Naive B cell (primary cell): ENCODE measurements at regions not wholly inside any gene's neighbourhood (a gene's known extent, or its start where the extent isn't known, plus 50 kb on each side); places are given as distances from the start of the nearest gene placed in this dataset.
"Not testable (repeated sequence)": the region's sequence is repeated elsewhere in the genome, so short reads cannot be mapped to it uniquely, and the experiment has no call there.

Experiments used
- ATAC-seq, 2 donors: fragments of 150-1000 bp; cut with Tn5 transposase; 2 replicates each; pipeline ENCODE4 v1.10.0; 2021; ENCODE audit warnings: low read depth in 2 of 2, mild to moderate bottlenecking in 2 of 2, moderate library complexity in 2 of 2
- DNase-seq: peaks from one replicate; pipeline ENCODE4 v3.0.0; 2022
- H3K27ac Mint-ChIP-seq, 6 donors: one replicate each; pipeline ENCODE4 v1.8.0; 2020 to 2022; ENCODE audit warnings: mild to moderate bottlenecking in 6 of 6, mixed read lengths in 6 of 6, moderate library complexity in 5 of 6, inconsistent platforms in 2 of 6
- H3K27me3 Mint-ChIP-seq, 3 donors: one replicate each; pipeline ENCODE4 v1.8.0; 2021 to 2022; ENCODE audit warnings: mixed read lengths in 3 of 3, mild to moderate bottlenecking in 1 of 3
- H3K36me3 Mint-ChIP-seq, 2 donors: one replicate each; pipeline ENCODE4 v1.8.0; 2020 to 2022; ENCODE audit warnings: mixed read lengths in 2 of 2, inconsistent platforms in 1 of 2, mild to moderate bottlenecking in 1 of 2
- H3K4me1 Mint-ChIP-seq, 3 donors: one replicate each; pipeline ENCODE4 v1.8.0; 2020 to 2022; ENCODE audit warnings: mixed read lengths in 3 of 3, inconsistent platforms in 1 of 3, mild to moderate bottlenecking in 1 of 3, moderate library complexity in 1 of 3
- H3K4me3 Mint-ChIP-seq, 8 donors: one replicate each; pipeline ENCODE4 v1.8.0; 2020 to 2022; ENCODE audit warnings: mild to moderate bottlenecking in 8 of 8, mixed read lengths in 8 of 8, moderate library complexity in 8 of 8, inconsistent platforms in 2 of 8
- H3K9me3 Mint-ChIP-seq, 7 donors: one replicate each; pipeline ENCODE4 v1.8.0; 2020 to 2022; ENCODE audit warnings: mixed read lengths in 7 of 7, mild to moderate bottlenecking in 5 of 7, inconsistent platforms in 2 of 7, moderate library complexity in 1 of 7

DNA sequence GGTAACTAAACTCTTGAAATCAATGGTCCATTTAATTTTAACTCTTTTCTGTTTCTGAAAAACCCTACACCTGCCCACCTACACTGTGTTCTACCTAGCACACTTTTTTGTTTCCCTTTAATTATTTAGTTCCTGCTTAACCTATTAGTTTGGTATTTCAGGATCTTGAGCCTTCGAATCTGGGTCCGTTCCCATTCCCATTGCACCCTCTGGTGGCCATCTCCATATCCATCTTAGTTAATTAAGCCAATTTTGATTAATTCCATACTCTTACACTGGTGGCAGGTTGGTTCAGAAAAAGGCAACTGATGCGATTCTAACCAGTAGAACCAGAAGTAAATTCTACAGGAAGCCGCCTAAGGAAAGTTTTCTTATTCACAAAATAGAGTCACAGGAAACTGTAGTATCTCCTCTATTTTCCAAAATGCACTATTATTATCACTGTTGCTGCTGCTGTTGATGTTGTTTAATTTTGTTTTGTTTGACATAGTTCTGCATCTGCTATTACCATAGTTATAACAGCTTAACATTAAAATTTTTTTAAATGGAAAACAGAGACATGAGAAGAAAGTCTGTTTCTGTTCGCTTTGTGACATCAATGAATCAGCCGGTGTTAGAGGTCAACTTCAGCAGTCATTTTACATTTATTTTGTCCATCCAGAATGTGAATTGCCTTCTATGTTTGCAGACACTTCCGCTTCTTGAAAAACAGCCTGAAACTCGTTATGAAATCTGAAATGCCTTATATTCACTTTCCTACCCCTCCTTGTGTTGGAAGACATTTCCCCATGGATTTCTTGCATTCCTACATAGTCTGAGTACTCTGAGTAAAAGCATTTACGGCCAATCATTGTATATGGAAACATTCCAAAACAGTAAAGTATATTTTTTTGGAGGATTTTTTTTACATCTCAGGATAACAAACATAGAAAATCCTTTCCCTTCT is 115.5 kb upstream of the NCAM2 start:
- H3K27ac Mint-ChIP-seq = no peak overlapping the region
- no peaks in the 10 kb centered on the region for H3K36me3 Mint-ChIP-seq
- DNase-seq (no peak), ATAC-seq (no peak)
- no peak overlapping the region for H3K4me3 Mint-ChIP-seq
- no peaks in the 10 kb centered on the region for H3K4me1 Mint-ChIP-seq
- H3K27me3 Mint-ChIP-seq = no peaks in the 10 kb centered on the region
- H3K9me3 Mint-ChIP-seq = peaks cover 0 to 3% (median 0%) of the 10 kb centered on the region in 7 donors

DNA sequence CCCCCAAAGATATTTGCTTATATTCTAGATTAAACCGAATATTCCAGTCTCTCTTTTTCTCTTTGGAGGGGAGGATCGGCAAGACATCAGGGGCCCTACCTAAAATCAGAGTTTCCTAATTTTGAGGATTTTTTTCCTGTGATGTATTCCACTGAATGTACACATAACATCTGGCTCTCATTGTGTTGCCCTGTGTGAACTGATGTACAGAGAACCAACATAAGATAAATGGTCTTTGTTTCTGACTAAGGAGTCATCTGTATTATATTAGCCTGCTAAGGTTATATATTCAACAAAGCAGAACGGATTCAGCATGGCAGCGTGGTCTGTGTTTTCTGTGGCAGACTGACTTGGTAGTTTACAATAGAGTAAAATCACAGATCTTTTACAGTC is 114.8 kb upstream of the NCAM2 start:
- ATAC-seq (no peak), DNase-seq (no peak)
- Mint-ChIP-seq H3K4me3 (no peak overlapping the region), H3K27me3 (no peaks in the 10 kb centered on the region), H3K27ac (no peak overlapping the region), H3K36me3 (no peaks in the 10 kb centered on the region), H3K9me3 (peaks cover 0 to 3% (median 0%) of the 10 kb centered on the region in 7 donors), H3K4me1 (no peaks in the 10 kb centered on the region)

DNA sequence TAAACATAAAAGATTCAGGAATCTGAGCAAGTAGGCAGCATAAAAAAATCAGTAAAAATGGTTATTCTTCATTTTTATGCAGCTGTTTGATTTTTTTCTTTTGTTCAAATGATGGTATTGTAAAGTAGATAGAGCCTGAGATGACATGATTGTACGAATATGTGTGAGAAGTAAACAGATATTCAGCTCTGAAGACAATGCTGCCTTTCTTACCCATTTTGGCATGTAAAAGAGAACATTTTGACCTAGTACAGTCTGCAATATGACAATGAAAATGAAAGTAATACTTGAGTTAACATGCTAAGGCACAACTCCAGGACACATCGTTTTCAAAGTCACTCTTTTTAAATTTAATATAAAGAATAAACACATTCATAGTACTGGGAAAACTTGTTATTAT is 95.7 kb upstream of the NCAM2 start:
- H3K27me3 Mint-ChIP-seq = no peaks in the 10 kb centered on the region
- no peaks in the 10 kb centered on the region for H3K4me1 Mint-ChIP-seq
- no peak for ATAC-seq
- H3K36me3 Mint-ChIP-seq = no peaks in the 10 kb centered on the region
- H3K9me3 Mint-ChIP-seq = peaks cover 0 to 3% (median 0%) of the 10 kb centered on the region in 7 donors
- H3K27ac Mint-ChIP-seq = no peak overlapping the region
- DNase-seq = no peak
- H3K4me3 Mint-ChIP-seq = no peak overlapping the region

DNA sequence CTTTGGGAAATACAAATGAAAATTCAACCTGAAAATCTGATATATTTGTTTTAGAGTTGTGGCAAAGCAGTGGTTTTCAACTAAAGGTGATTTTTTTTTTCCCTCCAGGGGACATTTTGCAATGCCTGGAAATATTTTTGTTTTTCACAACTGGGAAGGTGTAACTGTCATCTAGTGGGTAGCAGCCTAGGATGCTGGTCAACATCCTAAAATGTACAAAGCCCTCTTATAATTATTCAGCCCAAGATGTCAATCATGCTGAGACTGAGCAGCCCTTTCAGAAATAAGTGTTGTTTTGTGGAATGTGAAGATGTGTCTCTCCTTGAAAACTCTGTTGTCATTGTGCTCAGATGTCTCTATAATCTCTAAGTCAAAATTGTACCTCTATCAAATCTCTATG is 95.2 kb upstream of the NCAM2 start:
- H3K27me3 Mint-ChIP-seq = no peaks in the 10 kb centered on the region

DNA sequence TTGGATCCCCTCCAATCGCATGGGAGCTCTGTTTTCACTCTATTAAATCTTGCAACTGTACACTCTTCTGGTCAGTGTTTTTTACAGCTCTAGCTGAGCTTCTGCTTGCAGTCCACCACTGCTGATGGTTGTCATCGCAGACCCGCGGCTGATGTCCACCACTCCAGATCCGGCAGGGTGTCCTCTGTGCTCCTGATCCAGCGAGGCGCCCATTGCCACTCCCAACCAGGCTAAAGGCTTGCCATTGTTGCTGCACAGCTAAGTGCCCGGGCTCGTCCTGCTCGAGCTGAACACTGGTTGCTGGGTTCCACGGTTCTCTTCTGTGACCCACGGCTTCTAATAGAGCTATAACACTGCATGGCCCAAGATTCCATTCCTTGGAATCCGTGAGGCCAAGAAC is 70.7 kb upstream of the NCAM2 start:
- H3K4me3 Mint-ChIP-seq, H3K36me3 Mint-ChIP-seq, H3K27me3 Mint-ChIP-seq, H3K4me1 Mint-ChIP-seq, DNase-seq, ATAC-seq, H3K27ac Mint-ChIP-seq: not testable (repeated sequence)
- H3K9me3 Mint-ChIP-seq = peaks cover 2 to 16% (median 10%) of the 10 kb centered on the region in 7 donors

More for the DNA sequence above, 95.2 kb upstream of the NCAM2 start:
- ATAC-seq (no peak), DNase-seq (no peak)
- Mint-ChIP-seq H3K4me3 (no peak overlapping the region), H3K36me3 (no peaks in the 10 kb centered on the region), H3K4me1 (no peaks in the 10 kb centered on the region), H3K27ac (no peak overlapping the region), H3K9me3 (peaks cover 0 to 3% (median 0%) of the 10 kb centered on the region in 7 donors)

DNA sequence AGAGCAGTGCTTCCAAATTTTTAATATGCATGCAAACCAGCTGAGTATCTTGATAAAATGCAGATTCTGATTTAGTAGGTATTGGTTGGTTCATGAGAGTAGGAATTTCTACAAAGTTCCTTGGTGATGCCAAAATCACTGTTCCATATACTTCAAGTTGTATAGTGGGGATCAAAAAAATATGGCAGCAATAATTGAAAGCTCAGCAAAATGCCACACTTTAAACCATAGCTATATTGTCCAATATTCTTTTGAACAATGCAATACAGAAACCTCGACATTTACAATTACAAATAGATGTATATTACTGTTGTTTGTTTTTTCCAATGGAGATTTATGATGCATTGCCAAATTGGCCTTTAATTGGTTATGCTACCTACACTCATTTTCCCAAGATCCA is 55.7 kb upstream of the NCAM2 start:
- Mint-ChIP-seq H3K4me3 (no peak overlapping the region), H3K4me1 (no peaks in the 10 kb centered on the region), H3K9me3 (peaks cover 0 to 8% (median 0%) of the 10 kb centered on the region in 7 donors), H3K36me3 (no peaks in the 10 kb centered on the region), H3K27me3 (no peaks in the 10 kb centered on the region), H3K27ac (no peak overlapping the region)
- DNase-seq (no peak), ATAC-seq (no peak)

DNA sequence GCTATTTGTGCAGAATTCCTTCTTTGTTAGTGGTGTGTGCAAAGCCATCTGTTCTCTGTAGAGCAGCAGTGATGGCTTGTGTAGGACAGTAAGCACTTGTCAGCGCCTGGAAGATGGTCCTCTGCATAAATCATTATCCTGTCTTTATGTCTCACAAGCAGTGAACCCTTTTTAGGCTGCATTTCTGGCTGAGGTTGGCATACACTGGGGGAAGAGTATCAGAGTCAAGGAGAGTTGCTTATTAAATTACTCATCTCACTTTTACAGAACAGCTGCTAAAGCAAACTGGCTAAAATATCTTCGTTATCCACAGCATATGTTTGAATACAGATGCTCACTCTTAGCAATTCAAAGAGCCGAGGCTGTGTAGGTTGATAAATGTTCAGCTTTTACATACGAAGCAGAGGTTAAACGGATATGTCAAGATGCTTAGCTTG is 54.6 kb upstream of the NCAM2 start:
- no peak for DNase-seq
- Mint-ChIP-seq H3K36me3 (no peaks in the 10 kb centered on the region), H3K27me3 (no peaks in the 10 kb centered on the region), H3K27ac (no peak overlapping the region), H3K4me3 (no peak overlapping the region), H3K9me3 (peaks cover 0 to 8% (median 0%) of the 10 kb centered on the region in 7 donors), H3K4me1 (no peaks in the 10 kb centered on the region)
- ATAC-seq = no peak

DNA sequence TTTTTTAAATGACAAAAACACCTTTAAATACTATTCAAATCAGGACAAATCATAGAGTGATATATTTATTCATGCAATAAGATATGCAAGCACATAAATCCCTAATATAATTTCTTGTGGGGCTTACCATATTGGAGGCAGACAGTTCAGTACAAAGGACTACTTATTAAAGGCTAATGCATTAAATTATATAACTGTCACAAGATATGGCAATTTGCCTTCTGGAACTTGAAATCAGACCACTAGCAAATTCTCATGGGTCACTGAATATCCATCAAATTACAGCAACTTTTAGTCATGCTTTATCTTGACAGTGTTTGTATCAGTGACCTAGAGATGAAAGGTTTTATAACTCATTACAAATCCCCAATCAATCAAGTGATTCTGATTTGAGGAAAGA is 54.1 kb upstream of the NCAM2 start:
- Mint-ChIP-seq H3K36me3 (no peaks in the 10 kb centered on the region), H3K27me3 (no peaks in the 10 kb centered on the region), H3K4me3 (no peak overlapping the region), H3K27ac (no peak overlapping the region), H3K9me3 (peaks cover 0 to 6% (median 0%) of the 10 kb centered on the region in 7 donors), H3K4me1 (no peaks in the 10 kb centered on the region)
- DNase-seq = no peak
- no peak for ATAC-seq

DNA sequence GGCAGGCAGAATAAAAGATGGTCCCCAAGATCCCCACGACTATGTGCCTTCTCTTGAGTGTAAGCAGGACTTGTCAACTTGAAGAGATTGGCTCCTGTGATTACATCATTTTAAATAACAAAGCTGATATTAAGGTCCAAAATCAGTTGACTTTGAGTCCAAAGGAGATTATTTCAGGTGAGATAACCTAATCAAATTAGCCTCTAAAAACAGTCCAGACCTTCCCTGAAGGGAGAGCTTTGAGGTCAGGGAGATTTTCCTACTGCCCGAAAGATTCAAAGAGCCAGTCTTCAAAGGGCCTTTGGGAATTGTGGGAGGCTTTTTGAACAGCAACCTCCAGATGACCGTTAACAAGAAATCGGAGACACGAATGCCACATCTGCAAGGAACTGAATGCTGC is 51.5 kb upstream of the NCAM2 start:
- Mint-ChIP-seq H3K27me3 (no peaks in the 10 kb centered on the region), H3K27ac (no peak overlapping the region), H3K4me3 (no peak overlapping the region), H3K36me3 (no peaks in the 10 kb centered on the region), H3K4me1 (no peaks in the 10 kb centered on the region), H3K9me3 (no peaks in the 10 kb centered on the region)
- no peak for ATAC-seq
- no peak for DNase-seq
